Neutrophil (primary cell): ENCODE measurements at regions not wholly inside any gene's neighbourhood (a gene's known extent, or its start where the extent isn't known, plus 50 kb on each side); places are given as distances from the start of the nearest gene placed in this dataset.

Experiments
- H3K27ac ChIP-seq: fragments of 200-600 bp; sonication (generic); 2 replicates; pipeline ENCODE4 v1.5.1; 2016; ENCODE audit warnings: mild to moderate bottlenecking, moderate library complexity
- H3K27me3 ChIP-seq: fragments of 200-600 bp; sonication (generic); 2 replicates; pipeline ENCODE4 v1.6.0; 2016; ENCODE audit warnings: mild to moderate bottlenecking
- H3K36me3 ChIP-seq: fragments of 200-600 bp; sonication (generic); 2 replicates; pipeline ENCODE4 v1.5.1; 2017
- H3K4me1 ChIP-seq, 2 experiments: fragments of 200-600 bp in 1 of 2; sonication (generic) in 1 of 2; 1 replicate in 1 of 2; 2 replicates in 1 of 2; pipeline versions ENCODE4 v1.5.1 to v1.6.1; 2013 to 2016; ENCODE audit warnings: low read depth in 1 of 2, low read length in 1 of 2, mild to moderate bottlenecking in 1 of 2, moderate library complexity in 1 of 2; ENCODE audit not compliant: control insufficient read depth in 1 of 2, insufficient read depth in 1 of 2
- H3K4me3 ChIP-seq, 2 experiments: fragments of 200-600 bp in 1 of 2; sonication (generic) in 1 of 2; 1 replicate in 1 of 2; 2 replicates in 1 of 2; pipeline ENCODE4 v1.5.1; 2013 to 2016; ENCODE audit warnings: low read depth in 1 of 2, low read length in 1 of 2, mild to moderate bottlenecking in 1 of 2, moderate library complexity in 1 of 2
- H3K9me3 ChIP-seq: fragments of 200-600 bp; sonication (generic); 2 replicates; pipeline ENCODE4 v1.5.1; 2016
- TF ChIP-seq, protein P1 (sequence below): fragments of 200-600 bp; sonication (generic); IDR thresholded peaks from 2 replicates; pipeline ENCODE4 v1.5.1; 2016; ENCODE audit warnings: antibody characterized with exemption

DNA sequence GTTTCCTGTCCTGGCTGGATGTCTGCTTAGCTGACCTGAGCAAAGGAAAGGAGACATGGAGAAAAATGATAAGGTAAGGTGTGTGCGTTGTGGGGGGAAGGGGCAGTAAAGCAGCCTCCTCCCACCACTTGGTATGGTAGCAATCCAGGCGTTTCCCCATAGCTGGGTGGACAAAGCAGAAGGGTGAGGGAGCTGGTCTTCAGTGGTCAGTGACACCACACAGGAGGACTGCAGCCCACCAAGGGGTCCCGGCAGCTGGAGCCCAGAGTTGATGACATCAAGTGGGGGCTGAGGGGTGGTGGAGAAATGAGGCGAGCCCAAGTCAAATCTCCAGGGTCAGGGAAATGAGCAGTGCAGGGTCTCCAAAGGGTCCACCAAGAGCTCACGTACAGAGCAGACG is 69.3 kb upstream of the LRRN2 start:
- Histone ChIP-seq H3K27ac (no peak overlapping the region), H3K36me3 (no peaks in the 10 kb centered on the region), H3K27me3 (no peaks in the 10 kb centered on the region), H3K9me3 (no peaks in the 10 kb centered on the region), H3K4me3 (no peak overlapping the region), H3K4me1 (no peaks in the 10 kb centered on the region)
- TF ChIP-seq, protein P1, sequence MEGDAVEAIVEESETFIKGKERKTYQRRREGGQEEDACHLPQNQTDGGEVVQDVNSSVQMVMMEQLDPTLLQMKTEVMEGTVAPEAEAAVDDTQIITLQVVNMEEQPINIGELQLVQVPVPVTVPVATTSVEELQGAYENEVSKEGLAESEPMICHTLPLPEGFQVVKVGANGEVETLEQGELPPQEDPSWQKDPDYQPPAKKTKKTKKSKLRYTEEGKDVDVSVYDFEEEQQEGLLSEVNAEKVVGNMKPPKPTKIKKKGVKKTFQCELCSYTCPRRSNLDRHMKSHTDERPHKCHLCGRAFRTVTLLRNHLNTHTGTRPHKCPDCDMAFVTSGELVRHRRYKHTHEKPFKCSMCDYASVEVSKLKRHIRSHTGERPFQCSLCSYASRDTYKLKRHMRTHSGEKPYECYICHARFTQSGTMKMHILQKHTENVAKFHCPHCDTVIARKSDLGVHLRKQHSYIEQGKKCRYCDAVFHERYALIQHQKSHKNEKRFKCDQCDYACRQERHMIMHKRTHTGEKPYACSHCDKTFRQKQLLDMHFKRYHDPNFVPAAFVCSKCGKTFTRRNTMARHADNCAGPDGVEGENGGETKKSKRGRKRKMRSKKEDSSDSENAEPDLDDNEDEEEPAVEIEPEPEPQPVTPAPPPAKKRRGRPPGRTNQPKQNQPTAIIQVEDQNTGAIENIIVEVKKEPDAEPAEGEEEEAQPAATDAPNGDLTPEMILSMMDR = no peak

DNA sequence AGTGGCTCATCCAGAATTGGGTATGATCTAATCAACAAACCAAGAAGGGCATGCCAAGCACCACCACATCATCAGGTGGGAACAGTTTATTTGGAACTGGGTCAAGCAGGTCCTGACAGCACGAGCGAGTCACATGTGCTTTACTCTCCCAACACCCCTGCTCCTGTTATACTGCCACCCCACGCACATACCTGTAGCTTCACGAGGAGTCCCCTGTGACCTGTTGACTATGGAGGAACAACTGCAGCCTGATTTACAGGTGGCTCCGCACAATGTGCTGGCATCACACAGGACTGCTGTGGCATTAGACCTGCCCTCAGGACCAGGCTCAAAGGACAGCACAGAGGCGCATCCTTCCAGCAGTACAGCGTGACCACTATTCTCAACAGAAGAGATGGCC is 70.8 kb upstream of the LRRN2 start:
- TF ChIP-seq, protein P1 = no peak
- peaks cover 12% of the 10 kb centered on the region for H3K27me3 ChIP-seq

DNA sequence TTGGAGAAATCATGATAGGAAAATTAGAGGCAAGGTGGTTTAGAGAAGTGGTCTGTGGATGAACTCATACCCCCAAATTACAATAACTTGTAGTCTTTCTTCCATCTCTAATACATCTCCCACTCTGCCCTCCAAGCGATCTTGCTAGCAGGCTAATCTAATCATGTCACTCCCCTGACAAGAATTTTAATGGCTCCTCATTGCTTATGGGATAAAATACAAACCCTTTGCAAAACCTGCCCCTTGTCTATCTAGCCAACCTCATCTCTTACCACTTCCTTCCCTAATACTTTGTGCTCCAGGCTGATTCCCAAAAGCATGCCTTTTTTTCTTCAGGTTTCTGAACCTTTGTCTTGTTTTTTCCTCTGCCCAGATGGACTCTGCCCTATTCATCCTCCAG is 71.3 kb upstream of the LRRN2 start:
- Histone ChIP-seq H3K27me3 (peaks cover 17% of the 10 kb centered on the region), H3K27ac (no peak overlapping the region), H3K4me1 (no peaks in the 10 kb centered on the region), H3K36me3 (no peaks in the 10 kb centered on the region), H3K9me3 (no peaks in the 10 kb centered on the region), H3K4me3 (no peak overlapping the region)
- TF ChIP-seq, protein P1 = no peak

More for the DNA sequence above, 70.8 kb upstream of the LRRN2 start:
- H3K36me3 ChIP-seq = no peaks in the 10 kb centered on the region
- H3K9me3 ChIP-seq = no peaks in the 10 kb centered on the region
- no peak overlapping the region for H3K4me3 ChIP-seq
- H3K27ac ChIP-seq = no peak overlapping the region
- H3K4me1 ChIP-seq = no peaks in the 10 kb centered on the region

DNA sequence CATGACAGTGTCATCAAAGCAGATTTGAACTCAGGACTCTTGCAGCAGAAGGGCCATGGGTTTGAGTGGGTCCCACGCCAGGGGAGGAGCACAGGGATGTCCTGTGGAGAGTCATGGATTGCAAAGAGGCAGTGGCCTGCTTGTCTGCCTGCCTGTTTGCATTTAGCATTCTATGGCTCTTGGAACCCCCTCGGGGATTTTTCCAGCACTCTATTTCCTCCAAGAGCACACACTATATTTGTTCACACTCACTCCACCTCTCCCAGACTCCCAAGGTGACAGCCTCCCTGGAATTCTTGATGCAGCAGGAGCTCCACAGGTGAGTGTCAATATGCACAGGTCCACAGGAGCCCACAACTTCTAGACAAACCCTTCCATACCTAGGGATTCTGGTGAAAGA is 73.1 kb upstream of the LRRN2 start:
- H3K9me3 ChIP-seq = no peaks in the 10 kb centered on the region
- H3K4me3 ChIP-seq = no peak overlapping the region
- H3K4me1 ChIP-seq = no peaks in the 10 kb centered on the region
- peaks cover 35% of the 10 kb centered on the region for H3K27me3 ChIP-seq
- H3K27ac ChIP-seq = no peak overlapping the region
- TF ChIP-seq, protein P1 = no peak
- H3K36me3 ChIP-seq = no peaks in the 10 kb centered on the region

DNA sequence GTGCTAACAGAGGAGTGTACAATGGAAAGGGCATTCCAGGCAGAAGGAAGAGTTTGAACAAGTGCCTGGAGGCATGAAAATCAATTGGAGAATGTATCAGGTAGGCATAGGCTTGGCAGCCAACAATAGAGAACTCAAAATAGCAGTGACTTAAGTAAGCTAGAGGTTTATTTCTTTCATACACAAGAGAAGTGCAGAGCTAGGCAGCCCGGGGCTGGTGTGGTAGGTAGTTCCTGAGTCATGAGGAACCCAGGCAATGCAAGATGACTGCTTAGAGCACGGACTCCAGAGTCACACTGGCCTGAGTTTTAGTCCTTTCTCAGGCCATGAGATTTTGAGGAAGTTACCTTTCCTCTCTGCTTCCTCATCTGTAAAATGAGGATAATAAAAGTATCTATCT is 74.8 kb upstream of the LRRN2 start:
- Histone ChIP-seq H3K9me3 (no peaks in the 10 kb centered on the region), H3K27ac (no peak overlapping the region), H3K4me3 (no peak overlapping the region), H3K4me1 (no peaks in the 10 kb centered on the region), H3K27me3 (peaks cover 51% of the 10 kb centered on the region), H3K36me3 (no peaks in the 10 kb centered on the region)
- TF ChIP-seq, protein P1 = no peak

DNA sequence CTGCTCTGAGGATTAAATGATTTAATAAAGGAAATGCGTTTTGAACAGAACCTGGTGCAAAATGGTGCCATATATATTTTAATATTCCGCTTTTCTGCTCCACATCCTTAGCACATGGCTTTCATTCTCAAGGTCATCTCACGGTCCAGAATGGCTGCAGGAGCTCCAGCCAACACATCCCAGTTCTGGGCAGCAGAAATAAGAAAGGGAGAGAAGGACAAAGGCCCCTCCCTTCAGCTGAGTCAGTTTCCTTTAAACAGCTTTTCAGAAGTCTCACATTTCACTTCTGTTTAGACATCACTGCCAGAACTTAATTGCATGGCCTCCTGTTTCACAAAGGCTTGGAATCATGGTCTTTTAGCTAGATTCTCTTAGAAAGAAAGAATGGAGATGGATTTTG is 75.2 kb upstream of the LRRN2 start:
- TF ChIP-seq, protein P1 = no peak
- peaks cover 55% of the 10 kb centered on the region for H3K27me3 ChIP-seq

More for the DNA sequence above, 75.2 kb upstream of the LRRN2 start:
- Histone ChIP-seq H3K9me3 (no peaks in the 10 kb centered on the region), H3K27ac (no peak overlapping the region), H3K4me3 (no peak overlapping the region), H3K36me3 (no peaks in the 10 kb centered on the region), H3K4me1 (no peaks in the 10 kb centered on the region)
